Neural cell (in vitro differentiated cells): ENCODE measurements at regions not wholly inside any gene's neighbourhood (a gene's known extent, or its start where the extent isn't known, plus 50 kb on each side); places are given as distances from the start of the nearest gene placed in this dataset.

Experiments used
- EP300 ChIP-seq: fragments of 450-650 bp; conservative IDR thresholded peaks from 2 replicates; pipeline ENCODE4 v1.6.1; 2014; ENCODE audit warnings: antibody characterized with exemption, mild to moderate bottlenecking, moderate library complexity; ENCODE audit not compliant: poor library complexity, severe bottlenecking
- MXI1 ChIP-seq: fragments of 450-650 bp; conservative IDR thresholded peaks from 2 replicates; pipeline ENCODE4 v1.6.1; 2014; ENCODE audit warnings: antibody characterized with exemption, mild to moderate bottlenecking; ENCODE audit not compliant: poor library complexity, severe bottlenecking
- POLR2AphosphoS5 ChIP-seq: IDR thresholded peaks from 2 replicates; pipeline ENCODE4 v1.6.1; 2012
- RAD21 ChIP-seq: fragments of 450-650 bp; conservative IDR thresholded peaks from 2 replicates; pipeline ENCODE4 v1.6.1; 2014; ENCODE audit warnings: antibody characterized with exemption, mild to moderate bottlenecking, moderate library complexity
- TAF1 ChIP-seq: IDR thresholded peaks from 2 replicates; pipeline ENCODE4 v1.6.1; 2012; ENCODE audit warnings: low read depth
- TF ChIP-seq, protein P1 (sequence below): IDR thresholded peaks from 2 replicates; pipeline ENCODE4 v1.6.1; 2012; ENCODE audit warnings: borderline replicate concordance
- TF ChIP-seq, protein P2 (sequence below): fragments of 450-650 bp; IDR thresholded peaks from 2 replicates; pipeline ENCODE4 v1.5.1; 2014; ENCODE audit warnings: antibody characterized with exemption, mild to moderate bottlenecking, moderate library complexity; ENCODE audit not compliant: poor library complexity, severe bottlenecking

DNA sequence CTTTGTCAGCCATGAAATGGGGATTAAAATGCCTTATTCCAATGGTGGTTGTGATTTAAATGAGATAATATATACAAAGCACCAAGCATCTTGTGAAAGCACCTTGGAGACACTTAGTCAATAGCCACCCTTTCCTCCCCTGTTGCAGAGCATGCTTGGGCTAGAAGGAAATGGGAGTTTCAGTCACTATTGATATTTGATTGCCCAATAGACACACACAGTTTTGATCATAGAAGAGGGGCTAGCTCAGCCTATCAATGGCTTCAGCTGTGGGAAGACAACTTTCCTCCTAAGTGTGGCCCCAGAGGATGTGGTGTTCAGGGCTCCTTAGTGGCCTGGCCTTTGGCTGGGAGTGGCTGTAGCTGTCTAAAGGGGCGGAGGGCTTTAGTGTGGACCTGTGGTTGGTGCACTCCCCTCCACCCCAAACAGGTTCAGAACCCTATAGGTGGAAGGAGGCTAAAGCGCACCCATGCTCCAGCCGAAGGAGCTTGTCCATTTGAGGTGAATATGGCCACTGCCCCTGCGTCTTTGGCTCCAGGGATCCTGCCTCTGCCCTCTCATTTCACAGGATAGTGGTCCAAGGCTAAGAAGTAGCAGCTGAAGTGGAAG, 132.3 kb downstream of the TMEM30B start:
- TF ChIP-seq, protein P1, sequence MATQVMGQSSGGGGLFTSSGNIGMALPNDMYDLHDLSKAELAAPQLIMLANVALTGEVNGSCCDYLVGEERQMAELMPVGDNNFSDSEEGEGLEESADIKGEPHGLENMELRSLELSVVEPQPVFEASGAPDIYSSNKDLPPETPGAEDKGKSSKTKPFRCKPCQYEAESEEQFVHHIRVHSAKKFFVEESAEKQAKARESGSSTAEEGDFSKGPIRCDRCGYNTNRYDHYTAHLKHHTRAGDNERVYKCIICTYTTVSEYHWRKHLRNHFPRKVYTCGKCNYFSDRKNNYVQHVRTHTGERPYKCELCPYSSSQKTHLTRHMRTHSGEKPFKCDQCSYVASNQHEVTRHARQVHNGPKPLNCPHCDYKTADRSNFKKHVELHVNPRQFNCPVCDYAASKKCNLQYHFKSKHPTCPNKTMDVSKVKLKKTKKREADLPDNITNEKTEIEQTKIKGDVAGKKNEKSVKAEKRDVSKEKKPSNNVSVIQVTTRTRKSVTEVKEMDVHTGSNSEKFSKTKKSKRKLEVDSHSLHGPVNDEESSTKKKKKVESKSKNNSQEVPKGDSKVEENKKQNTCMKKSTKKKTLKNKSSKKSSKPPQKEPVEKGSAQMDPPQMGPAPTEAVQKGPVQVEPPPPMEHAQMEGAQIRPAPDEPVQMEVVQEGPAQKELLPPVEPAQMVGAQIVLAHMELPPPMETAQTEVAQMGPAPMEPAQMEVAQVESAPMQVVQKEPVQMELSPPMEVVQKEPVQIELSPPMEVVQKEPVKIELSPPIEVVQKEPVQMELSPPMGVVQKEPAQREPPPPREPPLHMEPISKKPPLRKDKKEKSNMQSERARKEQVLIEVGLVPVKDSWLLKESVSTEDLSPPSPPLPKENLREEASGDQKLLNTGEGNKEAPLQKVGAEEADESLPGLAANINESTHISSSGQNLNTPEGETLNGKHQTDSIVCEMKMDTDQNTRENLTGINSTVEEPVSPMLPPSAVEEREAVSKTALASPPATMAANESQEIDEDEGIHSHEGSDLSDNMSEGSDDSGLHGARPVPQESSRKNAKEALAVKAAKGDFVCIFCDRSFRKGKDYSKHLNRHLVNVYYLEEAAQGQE = no peak
- TF ChIP-seq, protein P2, sequence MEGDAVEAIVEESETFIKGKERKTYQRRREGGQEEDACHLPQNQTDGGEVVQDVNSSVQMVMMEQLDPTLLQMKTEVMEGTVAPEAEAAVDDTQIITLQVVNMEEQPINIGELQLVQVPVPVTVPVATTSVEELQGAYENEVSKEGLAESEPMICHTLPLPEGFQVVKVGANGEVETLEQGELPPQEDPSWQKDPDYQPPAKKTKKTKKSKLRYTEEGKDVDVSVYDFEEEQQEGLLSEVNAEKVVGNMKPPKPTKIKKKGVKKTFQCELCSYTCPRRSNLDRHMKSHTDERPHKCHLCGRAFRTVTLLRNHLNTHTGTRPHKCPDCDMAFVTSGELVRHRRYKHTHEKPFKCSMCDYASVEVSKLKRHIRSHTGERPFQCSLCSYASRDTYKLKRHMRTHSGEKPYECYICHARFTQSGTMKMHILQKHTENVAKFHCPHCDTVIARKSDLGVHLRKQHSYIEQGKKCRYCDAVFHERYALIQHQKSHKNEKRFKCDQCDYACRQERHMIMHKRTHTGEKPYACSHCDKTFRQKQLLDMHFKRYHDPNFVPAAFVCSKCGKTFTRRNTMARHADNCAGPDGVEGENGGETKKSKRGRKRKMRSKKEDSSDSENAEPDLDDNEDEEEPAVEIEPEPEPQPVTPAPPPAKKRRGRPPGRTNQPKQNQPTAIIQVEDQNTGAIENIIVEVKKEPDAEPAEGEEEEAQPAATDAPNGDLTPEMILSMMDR = no peak
- TF ChIP-seq EP300 (no peak), MXI1 (no peak), TAF1 (no peak), POLR2AphosphoS5 (no peak), RAD21 (no peak)
